ENCODE measurements at regions not wholly inside any gene's neighbourhood (a gene's known extent, or its start where the extent isn't known, plus 50 kb on each side); places are given as distances from the start of the nearest gene placed in this dataset.

GRCh38 chr2:79434362-79434761, 78.5 kb upstream of the CTNNA2 start:
- intact Hi-C loops (cut with DNase I), result no loop called here
- DNase-seq (no peak), ATAC-seq (no peak)
- H3K9me3 ChIP-seq, result no peaks in the 10 kb centered on the region
- H3K4me1 ChIP-seq, result no peaks in the 10 kb centered on the region
- no peaks in the 10 kb centered on the region for H3K27me3 ChIP-seq
- no peak overlapping the region for H3K4me3 ChIP-seq
- no peak overlapping the region for H3K27ac ChIP-seq
- no peak for TF ChIP-seq CTCF (IDR thresholded peaks at IDR 0.05)
- no peaks in the 10 kb centered on the region for H3K36me3 ChIP-seq

DNA sequence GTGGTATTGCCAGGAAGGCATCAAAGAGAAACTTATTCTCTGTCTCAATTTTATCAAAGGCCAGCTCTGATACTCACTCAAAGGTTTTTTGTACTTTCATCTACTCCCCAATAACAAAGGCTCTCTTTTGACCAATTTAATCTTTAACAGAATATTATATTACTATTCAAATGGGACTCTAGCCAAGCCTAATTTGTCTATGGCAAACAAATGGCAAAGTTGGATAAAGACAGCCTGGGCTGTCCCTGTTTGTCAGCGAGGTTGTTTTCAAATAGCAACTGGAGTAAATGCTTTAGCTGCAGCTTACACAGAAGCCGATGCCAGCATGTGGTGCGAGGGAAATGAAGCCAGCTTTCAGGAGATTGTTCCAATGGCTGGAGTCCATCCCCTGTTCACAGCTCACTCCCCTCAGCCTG, 80.1 kb upstream of the CTNNA2 start:
- H3K4me3 ChIP-seq, result no peak overlapping the region
- no peak overlapping the region for H3K27ac ChIP-seq
- DNase-seq (no peak), ATAC-seq (no peak)
- H3K4me1 ChIP-seq, result no peaks in the 10 kb centered on the region
- H3K9me3 ChIP-seq, result no peaks in the 10 kb centered on the region
- no peaks in the 10 kb centered on the region for H3K36me3 ChIP-seq
- TF ChIP-seq CTCF (IDR thresholded peaks at IDR 0.05), result no peak
- intact Hi-C loops (cut with DNase I), result no loop called here
- H3K27me3 ChIP-seq, result no peaks in the 10 kb centered on the region

- no peak for TF ChIP-seq CTCF (IDR thresholded peaks at IDR 0.05)
- Histone ChIP-seq H3K9me3 (no peaks in the 10 kb centered on the region), H3K27me3 (no peaks in the 10 kb centered on the region)
Observed at GRCh38 chr2:79428745-79429144, 84.1 kb upstream of the CTNNA2 start.

GRCh38 chr2:79414690-79415089, 98.2 kb upstream of the CTNNA2 start:
- no peak for TF ChIP-seq CTCF (IDR thresholded peaks at IDR 0.05)
- H3K27me3 ChIP-seq, result no peaks in the 10 kb centered on the region
- no peaks in the 10 kb centered on the region for H3K4me1 ChIP-seq
- H3K36me3 ChIP-seq, result no peaks in the 10 kb centered on the region
- no peaks in the 10 kb centered on the region for H3K9me3 ChIP-seq
- H3K27ac ChIP-seq, result no peak overlapping the region
- intact Hi-C loops (cut with DNase I), result no loop called here
- no peak overlapping the region for H3K4me3 ChIP-seq
- DNase-seq (no peak), ATAC-seq (no peak)

More at GRCh38 chr2:79428745-79429144, 84.1 kb upstream of the CTNNA2 start:
- H3K36me3 ChIP-seq, result no peaks in the 10 kb centered on the region
- no peaks in the 10 kb centered on the region for H3K4me1 ChIP-seq
- intact Hi-C loops (cut with DNase I), result no loop called here
- ATAC-seq, result no peak
- H3K27ac ChIP-seq, result no peak overlapping the region
- no peak for DNase-seq
- H3K4me3 ChIP-seq, result no peak overlapping the region

DNA sequence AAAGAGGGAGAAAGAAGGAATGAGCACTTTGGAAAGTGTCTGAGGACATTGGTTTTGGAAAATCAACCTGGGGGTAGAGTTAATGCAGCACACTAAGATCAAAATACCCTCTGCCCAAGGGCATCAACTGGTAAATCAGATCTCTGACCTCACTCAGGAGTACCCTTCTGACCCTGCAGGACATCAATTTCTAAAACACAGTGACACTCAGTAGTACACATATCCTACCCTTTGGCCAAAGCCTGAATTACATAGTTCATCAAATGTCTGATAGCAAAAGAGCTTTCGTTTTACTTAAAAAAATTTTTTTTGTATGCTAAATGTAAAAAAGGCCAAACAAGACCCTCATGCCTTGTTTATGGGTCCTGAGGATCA, 118.4 kb upstream of the CTNNA2 start:
- intact Hi-C loops (cut with DNase I), result no loop called here
- TF ChIP-seq CTCF (IDR thresholded peaks at IDR 0.05), result no peak

GRCh38 chr2:79393806-79394484, 118.9 kb upstream of the CTNNA2 start:
- Histone ChIP-seq H3K36me3 (no peaks in the 10 kb centered on the region), H3K9me3 (no peaks in the 10 kb centered on the region), H3K27me3 (no peaks in the 10 kb centered on the region), H3K4me1 (no peaks in the 10 kb centered on the region), H3K27ac (no peak overlapping the region), H3K4me3 (no peak overlapping the region)
- intact Hi-C loops (cut with DNase I), result no loop called here
- ATAC-seq, result no peak
- DNase-seq, result no peak
- TF ChIP-seq CTCF (IDR thresholded peaks at IDR 0.05), result no peak

More for the DNA sequence above, 118.4 kb upstream of the CTNNA2 start:
- H3K4me3 ChIP-seq, result no peak overlapping the region
- no peaks in the 10 kb centered on the region for H3K36me3 ChIP-seq
- DNase-seq (no peak), ATAC-seq (no peak)
- H3K4me1 ChIP-seq, result no peaks in the 10 kb centered on the region
- H3K27me3 ChIP-seq, result no peaks in the 10 kb centered on the region
- H3K9me3 ChIP-seq, result no peaks in the 10 kb centered on the region
- no peak overlapping the region for H3K27ac ChIP-seq
